Activated naive CD8-positive, alpha-beta T cell treated with anti-CD3 and anti-CD28 coated beads, Interleukin-2, amount 50 U/mL, for 24 hours (primary cell): ENCODE measurements at regions not wholly inside any gene's neighbourhood (a gene's known extent, or its start where the extent isn't known, plus 50 kb on each side); places are given as distances from the start of the nearest gene placed in this dataset.
"Not testable (repeated sequence)": the region's sequence is repeated elsewhere in the genome, so short reads cannot be mapped to it uniquely, and the experiment has no call there.

Experiments used
- ATAC-seq: fragments of 150-1000 bp; cut with Tn5 transposase; one replicate; pipeline ENCODE4 v1.10.0; 2021
- DNase-seq: peaks from one replicate; pipeline ENCODE4 v3.0.0; 2021
- H3K27ac Mint-ChIP-seq: one replicate; pipeline ENCODE4 v1.8.0; 2021; ENCODE audit warnings: mild to moderate bottlenecking, mixed read lengths
- H3K27me3 Mint-ChIP-seq: one replicate; pipeline ENCODE4 v1.8.0; 2021; ENCODE audit warnings: mixed read lengths
- H3K36me3 Mint-ChIP-seq: one replicate; pipeline ENCODE4 v1.8.0; 2021; ENCODE audit warnings: low read depth, mixed read lengths
- H3K4me1 Mint-ChIP-seq: one replicate; pipeline ENCODE4 v1.8.0; 2021; ENCODE audit warnings: mixed read lengths
- H3K4me3 Mint-ChIP-seq: one replicate; pipeline ENCODE4 v1.8.0; 2021; ENCODE audit warnings: mild to moderate bottlenecking, moderate library complexity, mixed read lengths
- H3K9me3 Mint-ChIP-seq: one replicate; pipeline ENCODE4 v1.8.0; 2021; ENCODE audit warnings: mixed read lengths

DNA sequence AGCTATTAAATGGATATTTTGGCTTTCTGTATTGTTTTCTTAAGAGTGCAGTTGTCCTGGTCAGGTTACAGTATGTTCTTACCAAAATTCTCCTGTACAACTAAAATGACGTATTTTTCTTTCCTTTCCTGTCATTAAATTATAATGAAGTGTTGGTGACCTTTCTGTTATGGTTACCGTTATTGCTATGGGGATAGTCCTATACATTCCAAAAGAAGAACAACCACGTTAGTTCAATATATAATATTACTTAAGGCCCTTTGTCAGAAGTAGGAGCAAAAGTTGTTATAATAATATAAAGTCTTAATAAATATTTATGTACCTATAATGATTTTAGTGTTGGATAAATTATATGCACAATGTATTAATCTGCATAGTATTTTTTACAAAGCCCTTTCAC, 82.4 kb upstream of the NREP start:
- Mint-ChIP-seq H3K36me3 (no peaks in the 10 kb centered on the region), H3K27me3 (no peaks in the 10 kb centered on the region), H3K27ac (no peak overlapping the region), H3K9me3 (no peaks in the 10 kb centered on the region), H3K4me1 (no peaks in the 10 kb centered on the region), H3K4me3 (no peak overlapping the region)
- ATAC-seq (no peak), DNase-seq (no peak)

DNA sequence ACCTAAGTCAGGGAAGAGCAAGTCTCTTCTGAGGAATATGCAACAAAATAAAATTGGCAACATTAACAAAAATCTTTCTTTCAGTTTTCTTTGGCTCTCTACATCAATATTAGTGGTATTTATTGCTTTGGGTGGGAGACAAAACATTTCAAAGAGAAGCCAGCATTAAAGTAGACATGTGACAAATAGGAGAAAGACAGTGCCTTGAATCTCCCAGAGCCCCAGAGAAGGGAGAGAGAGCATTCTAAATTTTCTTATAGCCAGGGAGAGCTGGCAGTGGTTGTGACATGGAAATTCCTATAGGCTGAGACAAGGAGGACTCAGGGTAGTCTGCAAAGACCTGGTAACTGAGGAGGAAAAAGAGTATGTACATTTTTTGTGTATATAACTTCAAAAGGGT, 79.4 kb upstream of the NREP start:
- Mint-ChIP-seq H3K27me3 (no peaks in the 10 kb centered on the region), H3K27ac (no peak overlapping the region), H3K4me3 (no peak overlapping the region), H3K4me1 (no peaks in the 10 kb centered on the region), H3K36me3 (no peaks in the 10 kb centered on the region), H3K9me3 (no peaks in the 10 kb centered on the region)
- DNase-seq (no peak), ATAC-seq (no peak)

DNA sequence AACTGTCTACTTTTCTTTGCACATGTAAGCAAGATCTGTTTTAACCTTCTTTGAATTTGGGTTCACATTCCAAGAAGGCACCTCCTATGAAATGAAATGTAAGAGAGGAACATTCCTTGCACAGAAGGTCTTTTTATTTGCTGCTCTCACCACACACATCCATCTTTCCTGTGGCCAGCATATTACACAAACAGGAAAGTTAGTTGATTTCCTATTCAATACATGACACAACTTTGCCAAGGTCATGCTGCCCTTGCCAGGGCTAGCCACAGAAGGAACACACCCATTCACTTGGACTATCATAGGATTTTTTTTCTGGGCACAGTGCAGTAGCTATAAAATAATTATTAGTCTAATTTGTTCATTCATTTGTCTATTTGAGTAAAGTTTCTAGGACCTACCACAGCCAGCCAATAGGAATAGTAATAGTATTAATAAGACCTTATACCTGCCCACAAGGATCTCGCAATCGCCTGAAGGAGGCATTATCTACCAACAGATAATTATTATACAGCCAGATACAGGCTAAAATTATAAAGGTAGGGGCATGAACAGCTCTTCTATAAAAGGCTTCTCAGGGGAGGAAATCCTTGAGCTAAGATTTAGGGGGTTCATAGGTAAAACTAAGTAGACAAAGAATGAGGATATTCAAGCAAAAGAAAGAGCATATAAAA, 78.1 kb upstream of the NREP start:
- no peaks in the 10 kb centered on the region for H3K4me1 Mint-ChIP-seq
- no peak overlapping the region for H3K4me3 Mint-ChIP-seq
- DNase-seq: no peak
- H3K36me3 Mint-ChIP-seq: no peaks in the 10 kb centered on the region
- H3K27me3 Mint-ChIP-seq: no peaks in the 10 kb centered on the region
- H3K27ac Mint-ChIP-seq: no peak overlapping the region
- H3K9me3 Mint-ChIP-seq: no peaks in the 10 kb centered on the region
- ATAC-seq: no peak

DNA sequence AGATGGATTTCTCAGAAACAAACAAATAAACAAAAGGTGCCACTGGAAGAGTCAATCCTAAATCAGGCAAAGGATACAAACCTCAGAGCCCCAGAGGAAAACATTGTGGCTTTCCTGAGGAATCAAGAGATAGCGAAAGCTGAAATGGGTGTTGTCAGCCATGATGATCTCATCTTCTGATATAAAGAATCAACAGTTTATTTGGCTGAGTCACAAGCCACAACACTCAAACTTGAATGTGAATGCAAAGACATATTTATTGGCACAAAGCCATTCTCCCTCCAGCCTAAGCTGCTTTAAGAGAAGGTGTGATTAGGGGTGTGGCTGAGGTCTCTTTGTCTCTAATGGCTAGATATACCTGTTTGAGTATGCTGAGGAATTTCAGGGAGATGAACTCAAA, 73.3 kb upstream of the NREP start:
- Mint-ChIP-seq H3K36me3 (no peaks in the 10 kb centered on the region), H3K4me1 (no peaks in the 10 kb centered on the region), H3K4me3 (no peak overlapping the region), H3K9me3 (no peaks in the 10 kb centered on the region), H3K27ac (no peak overlapping the region), H3K27me3 (no peaks in the 10 kb centered on the region)
- ATAC-seq (no peak), DNase-seq (no peak)

DNA sequence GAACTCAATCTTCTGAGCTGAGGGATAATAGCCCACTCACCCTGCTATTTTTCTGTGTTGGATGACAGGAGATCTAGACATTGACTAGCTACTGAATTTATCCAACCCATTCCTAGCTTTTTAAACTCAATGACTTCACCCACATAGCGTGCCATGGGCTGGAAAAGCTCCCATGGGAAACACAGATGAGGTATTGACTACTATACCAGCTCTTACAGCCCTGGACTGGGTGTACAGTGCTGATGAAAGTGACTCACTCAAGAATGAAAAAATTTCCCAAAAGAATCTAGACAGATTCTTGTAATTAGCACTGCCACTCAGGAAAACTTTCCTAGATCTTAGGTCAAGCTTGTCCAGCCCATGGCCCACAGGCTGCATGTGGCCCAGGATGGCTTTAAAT, 72.7 kb upstream of the NREP start:
- Mint-ChIP-seq H3K36me3 (no peaks in the 10 kb centered on the region), H3K27ac (no peak overlapping the region), H3K27me3 (no peaks in the 10 kb centered on the region), H3K4me1 (no peaks in the 10 kb centered on the region), H3K9me3 (no peaks in the 10 kb centered on the region), H3K4me3 (no peak overlapping the region)
- ATAC-seq (no peak), DNase-seq (no peak)

DNA sequence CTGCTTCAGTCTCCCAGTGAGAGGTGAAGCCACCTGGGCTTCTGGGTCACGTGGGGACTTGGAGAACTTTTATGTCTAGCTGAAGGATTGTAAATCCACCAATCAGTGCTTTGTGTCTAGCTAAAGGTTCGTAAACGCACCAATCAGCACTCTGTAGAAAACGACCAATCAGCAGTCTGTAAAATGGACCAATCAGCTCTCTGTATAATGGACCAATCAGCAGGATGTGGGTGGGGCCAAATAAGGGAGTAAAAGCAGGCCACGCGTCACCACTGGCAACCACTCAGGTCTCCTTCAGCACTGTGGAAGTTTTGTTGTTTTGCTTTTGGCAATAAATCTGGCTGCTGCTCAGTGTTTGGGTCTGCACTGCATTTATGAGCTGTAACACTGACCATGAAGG, 69.1 kb upstream of the NREP start:
- no peaks in the 10 kb centered on the region for H3K36me3 Mint-ChIP-seq
- no peaks in the 10 kb centered on the region for H3K9me3 Mint-ChIP-seq

DNA sequence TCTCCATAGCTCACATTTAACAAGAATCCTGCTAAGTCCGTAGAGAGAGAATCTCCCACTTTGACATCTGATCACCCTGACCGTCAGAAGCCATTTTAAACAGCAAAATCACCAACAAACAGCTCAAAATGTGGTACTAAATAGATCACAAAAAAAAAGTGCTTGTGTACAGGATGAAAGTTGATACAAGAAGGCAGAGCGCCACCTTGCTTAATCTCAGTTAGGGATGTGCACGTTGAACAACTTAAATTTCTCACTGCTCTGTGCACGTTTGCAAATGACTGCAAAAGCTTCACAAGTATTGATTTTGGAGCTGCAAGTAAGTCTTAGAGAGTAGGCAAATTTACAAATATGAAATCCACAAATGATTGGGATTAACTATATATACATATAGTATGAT, 63.1 kb upstream of the NREP start:
- no peak for DNase-seq
- no peak overlapping the region for H3K27ac Mint-ChIP-seq
- no peak for ATAC-seq
- no peak overlapping the region for H3K4me3 Mint-ChIP-seq
- no peaks in the 10 kb centered on the region for H3K4me1 Mint-ChIP-seq
- peaks cover 21% of the 10 kb centered on the region for H3K9me3 Mint-ChIP-seq
- no peaks in the 10 kb centered on the region for H3K27me3 Mint-ChIP-seq
- peaks cover 4% of the 10 kb centered on the region for H3K36me3 Mint-ChIP-seq

More for the DNA sequence above, 69.1 kb upstream of the NREP start:
- ATAC-seq (no peak), DNase-seq (no peak)
- Mint-ChIP-seq H3K27me3 (no peaks in the 10 kb centered on the region), H3K4me3 (no peak overlapping the region), H3K4me1 (no peaks in the 10 kb centered on the region), H3K27ac (no peak overlapping the region)

DNA sequence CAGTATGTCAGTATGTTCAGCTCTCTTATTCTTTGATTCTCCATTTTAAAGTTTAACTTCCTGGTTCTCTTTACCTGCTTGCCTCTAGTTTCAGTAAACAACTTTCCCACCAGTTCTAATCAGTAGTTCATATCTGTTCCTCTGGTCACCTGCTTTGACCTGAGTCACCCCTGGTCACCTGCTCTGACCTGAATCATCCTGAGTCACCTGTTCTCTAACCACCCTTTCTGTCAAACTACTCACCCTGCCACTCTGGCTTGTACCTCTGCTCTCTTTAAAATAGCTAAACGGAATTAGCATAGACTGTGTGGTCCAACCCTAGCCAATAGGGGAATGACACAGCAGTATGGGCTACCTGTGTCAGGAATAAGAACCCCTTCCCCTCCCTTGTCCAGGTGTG, 62.0 kb upstream of the NREP start:
- H3K4me3 Mint-ChIP-seq, H3K36me3 Mint-ChIP-seq, H3K27me3 Mint-ChIP-seq, H3K27ac Mint-ChIP-seq, H3K4me1 Mint-ChIP-seq, ATAC-seq, DNase-seq: not testable (repeated sequence)
- H3K9me3 Mint-ChIP-seq: peaks cover 21% of the 10 kb centered on the region

DNA sequence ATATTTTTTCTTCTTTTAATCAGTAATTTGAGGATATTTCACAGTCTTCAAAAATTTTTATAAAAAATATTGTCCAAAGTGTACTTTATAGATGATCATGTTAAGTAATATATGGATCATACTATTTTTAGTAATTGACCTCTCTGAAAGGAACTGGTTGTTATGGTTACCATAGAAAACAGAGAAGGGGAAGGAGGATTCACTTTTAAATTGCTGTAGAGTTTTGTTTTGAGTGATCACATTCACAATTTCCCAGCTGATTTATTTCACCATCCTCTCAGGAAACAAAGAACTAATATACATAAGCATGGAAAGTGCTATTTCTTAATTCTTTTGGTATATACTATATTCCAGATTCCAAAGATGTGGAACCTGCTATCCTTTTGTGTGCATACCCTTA, 56.5 kb upstream of the NREP start:
- no peaks in the 10 kb centered on the region for H3K4me1 Mint-ChIP-seq
- ATAC-seq: no peak

DNA sequence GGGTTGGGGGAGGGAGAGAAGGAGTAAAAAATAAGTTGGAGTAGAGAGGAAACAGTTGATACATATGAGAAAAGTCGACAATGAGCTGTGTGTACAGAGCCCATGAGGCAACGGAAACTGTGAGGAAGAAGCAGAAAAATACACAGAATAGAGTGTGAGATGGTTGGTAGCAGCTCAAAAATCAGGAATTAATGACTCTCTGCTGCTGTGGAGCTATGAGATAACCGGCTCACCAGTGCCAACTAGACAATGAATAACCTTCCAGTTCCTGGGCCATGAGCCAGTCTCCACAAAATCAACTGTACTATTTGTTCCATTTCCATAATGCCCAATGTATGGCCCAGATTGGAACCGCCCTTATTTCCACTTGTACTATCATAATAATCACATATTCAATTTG, 53.1 kb upstream of the NREP start:
- Mint-ChIP-seq H3K4me1 (no peaks in the 10 kb centered on the region), H3K27me3 (peaks cover 7% of the 10 kb centered on the region), H3K27ac (no peak overlapping the region), H3K36me3 (no peaks in the 10 kb centered on the region), H3K9me3 (no peaks in the 10 kb centered on the region), H3K4me3 (no peak overlapping the region)
- ATAC-seq: peak; percentile 28
- DNase-seq: no peak

More for the DNA sequence above, 56.5 kb upstream of the NREP start:
- H3K36me3 Mint-ChIP-seq: no peaks in the 10 kb centered on the region
- peaks cover 4% of the 10 kb centered on the region for H3K27me3 Mint-ChIP-seq
- H3K9me3 Mint-ChIP-seq: peaks cover 2% of the 10 kb centered on the region
- H3K4me3 Mint-ChIP-seq: no peak overlapping the region
- no peak for DNase-seq
- H3K27ac Mint-ChIP-seq: no peak overlapping the region
